ENCODE measurements at regions not wholly inside any gene's neighbourhood (a gene's known extent, or its start where the extent isn't known, plus 50 kb on each side); places are given as distances from the start of the nearest gene placed in this dataset.

DNA sequence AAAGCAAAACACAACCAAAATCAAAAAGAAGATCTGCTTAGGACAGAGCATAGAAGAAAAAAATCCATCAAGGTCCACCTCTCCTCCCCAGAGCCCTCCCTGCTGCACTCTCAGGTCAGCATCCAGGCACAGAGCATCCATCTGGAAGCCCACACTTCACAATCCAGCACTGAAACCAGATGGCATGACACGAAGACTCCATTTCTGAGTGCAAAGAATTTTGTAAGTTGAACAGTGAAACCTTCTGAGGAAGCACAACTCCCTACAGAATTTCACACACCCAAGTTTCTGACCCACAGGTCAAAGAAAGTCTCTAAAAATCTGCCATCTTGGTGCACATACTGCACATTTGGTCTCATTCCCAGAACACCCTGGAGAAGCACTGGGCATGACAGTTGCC lies 128.8 kb upstream of the STXBP5 start:
- TF ChIP-seq, protein P1, sequence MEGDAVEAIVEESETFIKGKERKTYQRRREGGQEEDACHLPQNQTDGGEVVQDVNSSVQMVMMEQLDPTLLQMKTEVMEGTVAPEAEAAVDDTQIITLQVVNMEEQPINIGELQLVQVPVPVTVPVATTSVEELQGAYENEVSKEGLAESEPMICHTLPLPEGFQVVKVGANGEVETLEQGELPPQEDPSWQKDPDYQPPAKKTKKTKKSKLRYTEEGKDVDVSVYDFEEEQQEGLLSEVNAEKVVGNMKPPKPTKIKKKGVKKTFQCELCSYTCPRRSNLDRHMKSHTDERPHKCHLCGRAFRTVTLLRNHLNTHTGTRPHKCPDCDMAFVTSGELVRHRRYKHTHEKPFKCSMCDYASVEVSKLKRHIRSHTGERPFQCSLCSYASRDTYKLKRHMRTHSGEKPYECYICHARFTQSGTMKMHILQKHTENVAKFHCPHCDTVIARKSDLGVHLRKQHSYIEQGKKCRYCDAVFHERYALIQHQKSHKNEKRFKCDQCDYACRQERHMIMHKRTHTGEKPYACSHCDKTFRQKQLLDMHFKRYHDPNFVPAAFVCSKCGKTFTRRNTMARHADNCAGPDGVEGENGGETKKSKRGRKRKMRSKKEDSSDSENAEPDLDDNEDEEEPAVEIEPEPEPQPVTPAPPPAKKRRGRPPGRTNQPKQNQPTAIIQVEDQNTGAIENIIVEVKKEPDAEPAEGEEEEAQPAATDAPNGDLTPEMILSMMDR (IDR thresholded peaks at IDR 0.05; ENCODE audit: partially characterized antibody, unreplicated experiment), result no peak
- Mint-ChIP-seq H3K4me3 (ENCODE audit: unreplicated experiment) (no peak overlapping the region), H3K27ac (ENCODE audit: unreplicated experiment) (no peak overlapping the region), H3K4me1 (ENCODE audit: low read depth, unreplicated experiment) (peaks cover 7% of the 10 kb centered on the region), H3K9me3 (ENCODE audit: unreplicated experiment) (no peaks in the 10 kb centered on the region), H3K27me3 (ENCODE audit: unreplicated experiment) (peaks cover 1% of the 10 kb centered on the region), H3K36me3 (ENCODE audit: unreplicated experiment) (no peaks in the 10 kb centered on the region)
- no peak for DNase-seq

DNA sequence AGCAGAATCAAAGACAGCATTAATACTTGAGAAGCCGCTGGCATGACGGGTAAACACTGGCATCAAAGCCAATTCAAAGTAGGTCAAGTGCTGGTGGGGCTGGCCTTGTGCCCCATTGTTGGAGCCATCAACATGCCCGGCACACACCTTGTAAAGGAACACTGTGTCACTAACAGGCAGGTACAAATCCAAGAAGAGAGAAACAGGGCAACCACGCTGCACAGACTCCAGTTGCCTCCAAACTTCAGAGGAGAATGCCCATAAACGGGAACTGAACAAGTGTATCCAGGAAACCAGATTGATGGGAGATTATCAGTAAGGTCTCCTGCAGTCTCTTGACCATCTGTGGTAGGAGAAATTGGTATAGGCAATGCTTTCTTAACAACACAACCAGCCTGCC lies 127.0 kb upstream of the STXBP5 start:
- Mint-ChIP-seq H3K27me3 (ENCODE audit: unreplicated experiment) (peaks cover 1% of the 10 kb centered on the region), H3K36me3 (ENCODE audit: unreplicated experiment) (no peaks in the 10 kb centered on the region), H3K4me3 (ENCODE audit: unreplicated experiment) (no peak overlapping the region), H3K9me3 (ENCODE audit: unreplicated experiment) (no peaks in the 10 kb centered on the region), H3K4me1 (ENCODE audit: low read depth, unreplicated experiment) (peaks cover 7% of the 10 kb centered on the region), H3K27ac (ENCODE audit: unreplicated experiment) (no peak overlapping the region)
- TF ChIP-seq, protein P1 (IDR thresholded peaks at IDR 0.05; ENCODE audit: partially characterized antibody, unreplicated experiment), result no peak
- DNase-seq, result no peak

DNA sequence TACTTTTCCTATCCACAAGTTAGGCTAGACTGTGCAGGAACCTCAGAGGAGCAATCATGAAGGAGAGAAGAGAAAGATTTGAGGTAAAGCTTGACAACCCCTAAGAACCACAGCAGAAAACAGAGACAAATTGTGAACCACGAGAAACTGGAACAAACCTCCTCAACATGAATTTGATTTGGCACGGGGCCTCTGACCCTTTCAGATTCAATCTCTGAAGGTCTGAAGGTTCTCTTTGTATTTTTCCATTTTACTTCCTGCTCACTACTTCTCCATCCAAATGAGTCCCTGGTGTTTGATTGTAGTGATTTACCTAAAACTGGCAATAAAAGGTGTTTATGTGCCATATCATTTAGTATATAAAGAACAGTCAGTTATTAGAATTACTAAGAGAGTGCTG lies 126.1 kb upstream of the STXBP5 start:
- Mint-ChIP-seq H3K27me3 (ENCODE audit: unreplicated experiment) (peaks cover 1% of the 10 kb centered on the region), H3K36me3 (ENCODE audit: unreplicated experiment) (no peaks in the 10 kb centered on the region), H3K4me3 (ENCODE audit: unreplicated experiment) (no peak overlapping the region), H3K9me3 (ENCODE audit: unreplicated experiment) (no peaks in the 10 kb centered on the region), H3K4me1 (ENCODE audit: low read depth, unreplicated experiment) (peaks cover 7% of the 10 kb centered on the region), H3K27ac (ENCODE audit: unreplicated experiment) (no peak overlapping the region)
- TF ChIP-seq, protein P1 (IDR thresholded peaks at IDR 0.05; ENCODE audit: partially characterized antibody, unreplicated experiment), result no peak
- DNase-seq, result no peak

DNA sequence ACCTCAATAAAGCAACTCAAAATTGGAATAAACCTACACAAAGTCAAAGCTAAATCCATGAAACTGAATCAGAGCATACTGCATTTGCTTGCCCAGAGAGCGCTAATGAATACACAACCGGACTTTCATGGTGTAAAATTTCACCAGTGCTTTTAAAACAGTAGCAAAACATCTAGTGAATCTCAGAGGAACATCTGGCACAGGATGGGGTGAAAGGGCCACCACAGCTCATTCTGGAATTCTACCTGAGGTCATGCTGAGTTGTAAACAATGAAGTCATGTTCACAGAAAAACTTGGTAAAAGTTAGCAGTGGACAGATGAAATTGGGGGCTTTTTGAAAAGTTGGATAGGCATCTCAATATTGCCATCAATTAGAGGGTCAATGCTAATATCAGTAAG lies 125.6 kb upstream of the STXBP5 start:
- Mint-ChIP-seq H3K4me1 (ENCODE audit: low read depth, unreplicated experiment) (peaks cover 7% of the 10 kb centered on the region), H3K4me3 (ENCODE audit: unreplicated experiment) (no peak overlapping the region)
- TF ChIP-seq, protein P1 (IDR thresholded peaks at IDR 0.05; ENCODE audit: partially characterized antibody, unreplicated experiment), result no peak

DNA sequence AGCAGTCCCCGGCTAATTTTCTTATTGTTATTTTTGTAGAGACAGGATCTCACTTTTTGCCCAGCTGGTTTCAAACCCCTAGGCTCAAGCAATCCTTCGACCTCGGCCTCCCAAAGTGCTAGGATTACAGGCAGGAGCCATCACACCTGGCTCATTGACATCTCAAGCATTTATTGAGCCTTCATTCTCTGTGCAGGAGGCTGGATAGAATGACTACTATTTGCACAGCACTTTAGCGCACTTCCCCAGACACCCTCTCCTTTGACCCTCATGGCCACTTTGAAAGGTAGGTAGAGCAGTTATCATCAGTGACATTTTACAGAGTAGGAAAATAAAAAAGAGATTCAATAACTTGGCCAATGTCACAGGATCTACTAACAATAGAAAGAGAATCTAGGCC lies 124.0 kb upstream of the STXBP5 start:
- Mint-ChIP-seq H3K36me3 (ENCODE audit: unreplicated experiment) (no peaks in the 10 kb centered on the region), H3K4me1 (ENCODE audit: low read depth, unreplicated experiment) (peaks cover 3% of the 10 kb centered on the region), H3K9me3 (ENCODE audit: unreplicated experiment) (no peaks in the 10 kb centered on the region), H3K4me3 (ENCODE audit: unreplicated experiment) (no peak overlapping the region), H3K27me3 (ENCODE audit: unreplicated experiment) (peaks cover 1% of the 10 kb centered on the region), H3K27ac (ENCODE audit: unreplicated experiment) (no peak overlapping the region)
- TF ChIP-seq, protein P1 (IDR thresholded peaks at IDR 0.05; ENCODE audit: partially characterized antibody, unreplicated experiment), result no peak
- DNase-seq, result no peak

More for the DNA sequence above, 125.6 kb upstream of the STXBP5 start:
- H3K27ac Mint-ChIP-seq (ENCODE audit: unreplicated experiment), result no peak overlapping the region
- peaks cover 1% of the 10 kb centered on the region for H3K27me3 Mint-ChIP-seq (ENCODE audit: unreplicated experiment)
- DNase-seq, result no peak
- H3K36me3 Mint-ChIP-seq (ENCODE audit: unreplicated experiment), result no peaks in the 10 kb centered on the region
- no peaks in the 10 kb centered on the region for H3K9me3 Mint-ChIP-seq (ENCODE audit: unreplicated experiment)
